Upper lobe of right lung (tissue), 1 donor: ENCODE measurements at regions not wholly inside any gene's neighbourhood (a gene's known extent, or its start where the extent isn't known, plus 50 kb on each side); places are given as distances from the start of the nearest gene placed in this dataset.
"Not testable (repeated sequence)": the region's sequence is repeated elsewhere in the genome, so short reads cannot be mapped to it uniquely, and the experiment has no call there.

ENCODE experiments used
- ATAC-seq: fragments of 200-7000 bp; cut with Tn5 transposase; one replicate; pipeline ENCODE4 v1.9.1; 2020; ENCODE audit warnings: mild to moderate bottlenecking, moderate library complexity
- DNase-seq: peaks from one replicate; pipeline ENCODE4 v3.0.0-alpha.2; 2020
- H3K27ac ChIP-seq: fragments of 200-600 bp; one replicate; pipeline ENCODE4 v1.8.0; 2022
- H3K27me3 ChIP-seq: fragments of 200-600 bp; one replicate; pipeline ENCODE4 v1.8.0; 2022; ENCODE audit warnings: mild to moderate bottlenecking
- H3K36me3 ChIP-seq: fragments of 200-600 bp; one replicate; pipeline ENCODE4 v1.8.0; 2022
- H3K4me1 ChIP-seq: fragments of 200-600 bp; one replicate; pipeline ENCODE4 v1.8.0; 2022
- H3K4me3 ChIP-seq: fragments of 200-600 bp; one replicate; pipeline ENCODE4 v1.8.0; 2022; ENCODE audit warnings: mild to moderate bottlenecking
- H3K9me3 ChIP-seq: fragments of 200-600 bp; one replicate; pipeline ENCODE4 v1.8.0; 2022
- intact Hi-C: fragments of 100-400 bp; cut with DNase I; formaldehyde crosslinking; loops from one replicate; pipeline ENCODE4 v1.11.0; 2022
- TF ChIP-seq, protein P1 (sequence below): fragments of 200-600 bp; IDR thresholded peaks from one replicate; pipeline ENCODE4 v1.8.0; 2022; ENCODE audit warnings: antibody characterized with exemption
- donor health status: DM: no; HTN: yes; CAD: no; lungs with severe emphysema.

DNA sequence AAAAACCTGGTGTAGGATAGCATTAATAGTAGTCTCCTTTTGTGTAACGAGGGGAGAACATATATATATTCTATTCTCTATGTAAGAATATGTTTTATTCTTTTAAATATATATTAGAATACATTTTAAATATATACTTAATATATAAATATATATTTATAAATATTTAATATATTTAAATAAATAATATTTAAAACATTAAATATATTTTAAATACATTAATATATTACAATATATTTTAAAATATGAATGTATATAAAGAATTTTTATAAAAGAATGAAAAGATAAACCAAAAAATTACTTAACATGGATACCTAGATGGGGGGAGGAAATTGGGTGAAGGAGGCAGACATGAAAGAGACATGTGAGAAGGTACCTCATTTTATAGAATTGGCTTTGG, 53.0 kb upstream of the ZNF831 start:
- TF ChIP-seq, protein P1, sequence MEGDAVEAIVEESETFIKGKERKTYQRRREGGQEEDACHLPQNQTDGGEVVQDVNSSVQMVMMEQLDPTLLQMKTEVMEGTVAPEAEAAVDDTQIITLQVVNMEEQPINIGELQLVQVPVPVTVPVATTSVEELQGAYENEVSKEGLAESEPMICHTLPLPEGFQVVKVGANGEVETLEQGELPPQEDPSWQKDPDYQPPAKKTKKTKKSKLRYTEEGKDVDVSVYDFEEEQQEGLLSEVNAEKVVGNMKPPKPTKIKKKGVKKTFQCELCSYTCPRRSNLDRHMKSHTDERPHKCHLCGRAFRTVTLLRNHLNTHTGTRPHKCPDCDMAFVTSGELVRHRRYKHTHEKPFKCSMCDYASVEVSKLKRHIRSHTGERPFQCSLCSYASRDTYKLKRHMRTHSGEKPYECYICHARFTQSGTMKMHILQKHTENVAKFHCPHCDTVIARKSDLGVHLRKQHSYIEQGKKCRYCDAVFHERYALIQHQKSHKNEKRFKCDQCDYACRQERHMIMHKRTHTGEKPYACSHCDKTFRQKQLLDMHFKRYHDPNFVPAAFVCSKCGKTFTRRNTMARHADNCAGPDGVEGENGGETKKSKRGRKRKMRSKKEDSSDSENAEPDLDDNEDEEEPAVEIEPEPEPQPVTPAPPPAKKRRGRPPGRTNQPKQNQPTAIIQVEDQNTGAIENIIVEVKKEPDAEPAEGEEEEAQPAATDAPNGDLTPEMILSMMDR: no peak
- no peak for ATAC-seq
- intact Hi-C loops: no loop called here

DNA sequence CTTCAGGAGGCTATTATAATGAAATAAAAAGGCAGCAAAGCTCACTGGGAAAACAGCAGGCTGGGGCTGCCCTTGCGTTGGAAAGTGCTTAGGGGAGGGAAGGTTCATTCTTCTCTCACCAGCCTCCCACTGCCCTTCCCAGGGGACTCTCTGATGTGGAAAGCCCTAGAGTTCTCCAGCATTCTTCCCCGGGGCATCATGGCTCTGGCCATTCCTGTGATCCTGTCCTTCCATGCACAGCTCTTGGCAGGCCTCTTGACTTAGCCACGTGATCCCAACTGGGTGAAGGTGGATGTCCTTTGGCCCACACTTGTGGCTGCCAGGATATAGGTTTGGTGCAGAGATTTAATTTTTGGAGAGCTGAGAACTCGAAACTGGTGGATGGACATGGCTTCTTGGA, 58.0 kb upstream of the ZNF831 start:
- ATAC-seq (no peak), DNase-seq (no peak)
- no peaks in the 10 kb centered on the region for H3K9me3 ChIP-seq
- TF ChIP-seq, protein P1: no peak
- no peak overlapping the region for H3K27ac ChIP-seq
- H3K36me3 ChIP-seq: no peaks in the 10 kb centered on the region
- intact Hi-C loops: no loop called here
- no peaks in the 10 kb centered on the region for H3K27me3 ChIP-seq
- H3K4me3 ChIP-seq: no peak overlapping the region
- H3K4me1 ChIP-seq: no peaks in the 10 kb centered on the region

More for the DNA sequence above, 53.0 kb upstream of the ZNF831 start:
- no peak for DNase-seq
- Histone ChIP-seq H3K9me3 (no peaks in the 10 kb centered on the region), H3K36me3 (no peaks in the 10 kb centered on the region), H3K27me3 (no peaks in the 10 kb centered on the region), H3K4me3 (no peak overlapping the region), H3K4me1 (no peaks in the 10 kb centered on the region), H3K27ac (no peak overlapping the region)

DNA sequence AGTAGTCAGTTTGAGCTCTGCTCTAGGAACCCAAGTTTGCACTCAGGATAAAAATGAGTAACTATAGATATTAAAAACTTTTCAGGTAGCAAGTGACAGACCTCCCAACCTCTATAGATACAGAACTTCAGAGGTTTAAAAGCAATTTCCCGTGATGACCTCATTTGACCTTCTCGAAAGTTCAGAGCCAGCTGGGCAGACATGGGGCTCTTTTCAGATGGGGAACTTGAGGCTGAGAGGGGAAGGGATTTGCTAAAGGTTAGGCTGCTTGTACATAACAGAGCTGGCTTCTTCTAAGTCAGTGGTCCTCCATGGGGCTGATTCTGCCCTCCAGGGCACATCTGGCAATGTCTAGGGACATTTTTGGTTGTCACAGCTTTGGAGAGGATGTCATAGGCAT, 58.8 kb upstream of the ZNF831 start:
- Histone ChIP-seq H3K36me3 (no peaks in the 10 kb centered on the region), H3K4me1 (no peaks in the 10 kb centered on the region), H3K9me3 (no peaks in the 10 kb centered on the region), H3K27me3 (no peaks in the 10 kb centered on the region), H3K27ac (no peak overlapping the region), H3K4me3 (no peak overlapping the region)
- no peak for DNase-seq
- TF ChIP-seq, protein P1: no peak
- intact Hi-C loops: no loop called here
- ATAC-seq: no peak

DNA sequence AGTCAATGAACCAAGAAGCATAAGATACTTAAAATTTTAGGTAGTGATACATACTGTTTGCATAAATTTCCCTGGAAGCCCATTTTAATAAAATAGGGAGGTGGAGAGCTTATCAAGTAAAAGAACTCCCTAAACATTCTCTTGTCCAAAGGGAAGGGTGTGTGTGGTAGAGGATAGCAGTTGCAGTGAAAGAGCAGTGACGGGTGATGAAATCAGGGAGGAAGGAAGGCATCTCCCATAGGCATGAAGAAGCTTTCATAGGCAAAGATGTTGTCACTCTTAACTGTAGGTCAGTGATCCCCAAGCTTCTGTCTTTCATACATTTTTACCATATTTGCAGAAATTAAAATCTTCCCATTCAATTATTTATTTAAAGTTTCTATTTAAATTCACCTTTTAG, 60.0 kb upstream of the ZNF831 start:
- intact Hi-C loops: no loop called here
- Histone ChIP-seq H3K36me3 (no peaks in the 10 kb centered on the region), H3K27ac (no peak overlapping the region), H3K4me1 (no peaks in the 10 kb centered on the region), H3K27me3 (no peaks in the 10 kb centered on the region), H3K9me3 (no peaks in the 10 kb centered on the region), H3K4me3 (no peak overlapping the region)
- ATAC-seq (no peak), DNase-seq (no peak)
- TF ChIP-seq, protein P1: no peak

DNA sequence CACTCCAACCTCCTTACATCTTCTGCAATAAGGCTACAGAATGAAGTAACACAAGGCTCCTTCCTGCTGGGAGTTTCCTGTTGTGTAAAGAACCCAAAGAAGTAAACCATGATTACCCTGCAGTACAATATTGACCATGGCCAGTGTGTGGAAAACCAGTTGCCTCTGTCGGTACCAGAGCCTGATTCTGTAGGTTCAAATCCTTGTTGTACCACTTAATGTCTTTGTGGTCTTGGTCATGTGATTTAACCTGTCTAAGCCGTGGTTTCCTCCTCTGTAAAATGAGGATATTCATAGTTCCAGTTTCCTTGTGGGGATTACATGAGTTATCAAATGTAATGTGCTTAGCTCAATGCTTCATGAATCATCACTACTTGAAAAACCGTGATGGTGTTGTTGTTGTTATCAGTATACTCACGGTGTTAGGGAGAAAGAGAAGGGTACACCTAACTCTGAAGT, 60.3 kb upstream of the PRELID3B start:
- Histone ChIP-seq H3K4me1 (no peaks in the 10 kb centered on the region), H3K4me3 (no peak overlapping the region), H3K36me3 (no peaks in the 10 kb centered on the region), H3K9me3 (no peaks in the 10 kb centered on the region), H3K27ac (no peak overlapping the region), H3K27me3 (no peaks in the 10 kb centered on the region)
- DNase-seq (no peak), ATAC-seq (peak; percentile 55)
- TF ChIP-seq, protein P1: no peak
- intact Hi-C loops: no loop called here

DNA sequence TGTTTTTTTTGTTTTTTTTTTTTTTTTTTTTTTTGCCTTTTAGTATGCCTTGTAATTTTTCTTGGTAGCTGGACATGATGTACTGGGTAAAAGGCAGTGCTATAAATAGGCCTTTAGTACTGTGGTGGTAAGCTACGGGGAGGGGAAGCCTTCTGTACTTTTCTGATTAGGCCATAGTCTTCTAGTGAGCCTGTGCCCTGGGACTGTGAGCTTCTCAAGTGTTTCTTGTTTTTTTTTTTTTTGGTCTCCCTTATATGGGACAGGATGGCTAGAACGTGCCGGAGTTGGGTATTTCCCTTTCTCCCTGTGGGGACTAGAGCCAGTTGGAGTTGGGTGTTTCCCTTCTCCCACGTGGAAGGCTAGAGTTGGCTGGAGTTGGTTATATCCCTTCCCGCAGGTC, 59.4 kb upstream of the PRELID3B start:
- Histone ChIP-seq H3K27ac (no peak overlapping the region), H3K27me3 (no peaks in the 10 kb centered on the region), H3K4me3 (no peak overlapping the region), H3K9me3 (no peaks in the 10 kb centered on the region), H3K36me3 (no peaks in the 10 kb centered on the region), H3K4me1 (no peaks in the 10 kb centered on the region)
- ATAC-seq (peak; percentile 88), DNase-seq (no peak)
- TF ChIP-seq, protein P1: no peak
- intact Hi-C loops: no loop called here

DNA sequence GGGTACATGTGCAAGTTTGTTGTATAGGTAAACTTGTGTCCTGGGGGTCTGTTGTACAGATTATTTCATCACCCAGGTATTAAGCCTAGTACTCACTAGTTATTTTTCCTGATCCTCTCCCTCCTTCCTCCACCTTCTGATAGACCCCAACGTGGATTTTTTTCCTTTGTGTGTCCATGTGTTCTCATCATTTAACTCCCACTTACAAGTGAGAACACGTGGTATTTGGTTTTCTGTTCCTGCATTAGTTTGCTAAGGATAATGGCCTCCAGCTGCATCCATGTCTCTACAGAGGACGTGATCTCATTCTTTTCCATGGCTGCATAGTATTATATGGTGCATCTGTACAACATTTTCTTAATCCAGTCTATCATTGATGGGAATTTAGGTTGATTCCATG, 57.3 kb upstream of the PRELID3B start:
- intact Hi-C loops, H3K27me3 ChIP-seq, H3K36me3 ChIP-seq, DNase-seq, H3K27ac ChIP-seq, H3K9me3 ChIP-seq, ATAC-seq, H3K4me3 ChIP-seq, H3K4me1 ChIP-seq: not testable (repeated sequence)
